Nephron (organoid): ENCODE measurements at regions not wholly inside any gene's neighbourhood (a gene's known extent, or its start where the extent isn't known, plus 50 kb on each side); places are given as distances from the start of the nearest gene placed in this dataset.

Experiments used
- H3K27ac Mint-ChIP-seq, 3 experiments: 2 replicates each; pipeline ENCODE4 v1.8.0; 2020; ENCODE audit warnings: mixed read lengths in 3 of 3, mild to moderate bottlenecking in 2 of 3, moderate library complexity in 1 of 3
- H3K27me3 Mint-ChIP-seq: 2 replicates; pipeline ENCODE4 v1.8.0; 2021; ENCODE audit warnings: low read depth, mild to moderate bottlenecking, moderate library complexity, mixed read lengths
- H3K36me3 Mint-ChIP-seq: 2 replicates; pipeline ENCODE4 v1.8.0; 2020; ENCODE audit warnings: low read depth, mixed read lengths
- H3K4me1 Mint-ChIP-seq: 2 replicates; pipeline ENCODE4 v1.8.0; 2020; ENCODE audit warnings: mixed read lengths
- H3K4me3 Mint-ChIP-seq, 3 experiments: 2 replicates each; pipeline ENCODE4 v1.8.0; 2020; ENCODE audit warnings: mild to moderate bottlenecking in 3 of 3, mixed read lengths in 3 of 3, moderate library complexity in 2 of 3
- H3K9me3 Mint-ChIP-seq: 2 replicates; pipeline ENCODE4 v1.8.0; 2020; ENCODE audit warnings: mixed read lengths
- CTCF ChIP-seq, 3 experiments: fragments of 200-600 bp; sonication (generic); IDR thresholded peaks; one replicate each; pipeline ENCODE4 v1.5.0; 2021; ENCODE audit warnings: antibody characterized with exemption in 3 of 3; ENCODE audit not compliant: unreplicated experiment in 3 of 3

DNA sequence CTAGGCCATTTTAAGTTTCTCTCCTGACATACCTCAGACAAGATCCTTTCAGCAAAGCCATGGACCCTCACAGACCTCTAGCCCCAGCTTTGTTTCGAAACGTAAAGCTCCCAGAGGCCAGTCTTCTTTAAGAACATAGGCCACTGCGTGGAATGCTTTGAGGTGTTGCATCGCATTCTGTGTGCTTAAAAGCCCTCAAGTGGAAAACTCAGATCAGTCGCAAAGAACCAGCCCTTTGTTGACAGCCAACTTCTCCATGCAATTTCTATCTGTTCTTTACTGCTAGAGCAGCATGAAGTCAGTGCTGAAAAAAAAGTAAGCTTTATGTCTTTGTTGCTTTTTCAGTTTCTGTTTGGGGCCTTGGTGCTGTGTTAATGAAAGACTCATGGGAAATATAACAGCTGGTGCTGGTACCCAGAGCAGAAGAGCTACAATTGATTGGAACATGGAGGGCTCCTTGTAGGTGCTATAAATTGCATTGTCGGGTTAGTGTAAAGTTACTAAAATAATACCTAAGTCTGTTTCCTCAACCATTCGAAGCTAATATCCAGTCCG, 142.6 kb downstream of the MAP3K7 start:
- Mint-ChIP-seq H3K36me3 (no peaks in the 10 kb centered on the region), H3K27ac (peak overlapping the region in 1 of 3 experiments; percentile 26), H3K9me3 (no peaks in the 10 kb centered on the region), H3K27me3 (no peaks in the 10 kb centered on the region), H3K4me1 (peaks cover 18% of the 10 kb centered on the region), H3K4me3 (no peak overlapping the region)
- no peak for TF ChIP-seq CTCF (IDR thresholded peaks at IDR 0.05; ENCODE audit: unreplicated experiment in 3 of 3)

GRCh38 chr6:90442366-90442765, 144.5 kb downstream of the MAP3K7 start:
- Mint-ChIP-seq H3K4me1 (peaks cover 15% of the 10 kb centered on the region), H3K4me3 (no peak overlapping the region), H3K36me3 (no peaks in the 10 kb centered on the region), H3K27ac (no peak overlapping the region), H3K9me3 (no peaks in the 10 kb centered on the region), H3K27me3 (no peaks in the 10 kb centered on the region)
- no peak for TF ChIP-seq CTCF (IDR thresholded peaks at IDR 0.05; ENCODE audit: unreplicated experiment in 3 of 3)

GRCh38 chr6:90440586-90441283, 144.1 kb upstream of the BACH2 start:
- Mint-ChIP-seq H3K36me3 (no peaks in the 10 kb centered on the region), H3K9me3 (no peaks in the 10 kb centered on the region), H3K27ac (no peak overlapping the region), H3K4me1 (peaks cover 7% of the 10 kb centered on the region), H3K27me3 (no peaks in the 10 kb centered on the region), H3K4me3 (no peak overlapping the region)
- TF ChIP-seq CTCF (IDR thresholded peaks at IDR 0.05; ENCODE audit: unreplicated experiment in 3 of 3) = no peak

DNA sequence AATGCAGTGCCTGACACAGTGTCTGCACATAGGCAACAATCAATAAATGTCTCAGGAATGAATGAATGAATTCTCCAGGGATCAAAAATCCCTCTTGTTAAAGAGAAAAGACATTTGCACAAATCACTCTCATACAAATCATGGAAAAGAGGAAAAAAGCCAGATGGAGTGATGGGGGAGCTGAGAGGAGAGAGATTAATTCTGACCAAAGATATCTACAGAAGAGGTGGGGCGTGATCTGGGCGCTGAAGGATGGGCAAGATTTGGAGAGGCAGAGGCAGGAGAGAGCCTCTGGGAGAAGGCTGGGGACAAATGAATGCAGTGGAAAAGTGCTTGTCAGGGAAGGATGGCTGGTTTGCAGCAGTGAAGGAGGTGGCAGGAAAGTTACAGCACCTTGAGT, 142.9 kb upstream of the BACH2 start:
- no peaks in the 10 kb centered on the region for H3K27me3 Mint-ChIP-seq
- peaks cover 5% of the 10 kb centered on the region for H3K4me1 Mint-ChIP-seq
- no peak overlapping the region for H3K4me3 Mint-ChIP-seq
- no peaks in the 10 kb centered on the region for H3K9me3 Mint-ChIP-seq
- no peak overlapping the region for H3K27ac Mint-ChIP-seq
- no peaks in the 10 kb centered on the region for H3K36me3 Mint-ChIP-seq
- TF ChIP-seq CTCF (IDR thresholded peaks at IDR 0.05; ENCODE audit: unreplicated experiment in 3 of 3) = no peak

- no peaks in the 10 kb centered on the region for H3K4me1 Mint-ChIP-seq
- H3K9me3 Mint-ChIP-seq = peaks cover 4% of the 10 kb centered on the region
- TF ChIP-seq CTCF (IDR thresholded peaks at IDR 0.05; ENCODE audit: unreplicated experiment in 3 of 3) = no peak
- no peaks in the 10 kb centered on the region for H3K27me3 Mint-ChIP-seq
- H3K27ac Mint-ChIP-seq = no peak overlapping the region
- no peaks in the 10 kb centered on the region for H3K36me3 Mint-ChIP-seq
- no peak overlapping the region for H3K4me3 Mint-ChIP-seq
Measured at GRCh38 chr6:90436403-90436802, 139.8 kb upstream of the BACH2 start.
